Heart left ventricle (tissue), 13 donors: ENCODE measurements at regions not wholly inside any gene's neighbourhood (a gene's known extent, or its start where the extent isn't known, plus 50 kb on each side); places are given as distances from the start of the nearest gene placed in this dataset.

Source experiments
- POLR2A ChIP-seq, 2 donors: fragments of 450-650 bp; IDR thresholded peaks; one replicate each; pipeline ENCODE4 v1.6.1; 2017; ENCODE audit warnings: antibody characterized with exemption in 2 of 2, mild to moderate bottlenecking in 2 of 2, moderate library complexity in 2 of 2
- TF ChIP-seq, protein P1 (sequence below), 12 donors: fragments of 200-600 bp; sonication (generic) in 4 of 12; IDR thresholded peaks; one replicate each; pipeline versions ENCODE4 v1.5.0 to v1.8.0; 2018 to 2022; ENCODE audit warnings: antibody characterized with exemption in 12 of 12, mild to moderate bottlenecking in 5 of 12
- donor health status: ischemic (EF 13 %, LVEDD 7.1; RV severe dilation, severe dysfunction).
- donor health status: DM: no; HTN: yes; CAD: no.
- donor health status: DM: no; HTN: no; CAD: no.
- donor health status: ischemic (EF 25% LVEDD 6.9; RV normal size, moderate dysfunction).
- donor health status: ischemic (EF 25% LVEDD 5.7; RV mildly dilated, moderate dysfunction).
- donor health status: ischemic (EF 35%, LVEDD 5.7; RV mildly dilated, moderate dysfunction).
- donor health status: nonischemic (EF 11% LVEDD 7.7; RV severe dilation, severe dysfunction).
- donor health status: DM: yes; HTN: yes; CAD: no.
- donor health status: PGD.
- donor health status: ischemic (EF 29% LVEDD 5.4; RV normal size, mild dysfunction).
- donor health status: nonischemic (EF 23%, LVEDD 6.1; RV moderate dilation, normal function).

GRCh38 chr18:75517286-75517685 is 89.8 kb upstream of the SMIM21 start:
- TF ChIP-seq POLR2A (IDR thresholded peaks at IDR 0.05), result no peak
- TF ChIP-seq, protein P1, sequence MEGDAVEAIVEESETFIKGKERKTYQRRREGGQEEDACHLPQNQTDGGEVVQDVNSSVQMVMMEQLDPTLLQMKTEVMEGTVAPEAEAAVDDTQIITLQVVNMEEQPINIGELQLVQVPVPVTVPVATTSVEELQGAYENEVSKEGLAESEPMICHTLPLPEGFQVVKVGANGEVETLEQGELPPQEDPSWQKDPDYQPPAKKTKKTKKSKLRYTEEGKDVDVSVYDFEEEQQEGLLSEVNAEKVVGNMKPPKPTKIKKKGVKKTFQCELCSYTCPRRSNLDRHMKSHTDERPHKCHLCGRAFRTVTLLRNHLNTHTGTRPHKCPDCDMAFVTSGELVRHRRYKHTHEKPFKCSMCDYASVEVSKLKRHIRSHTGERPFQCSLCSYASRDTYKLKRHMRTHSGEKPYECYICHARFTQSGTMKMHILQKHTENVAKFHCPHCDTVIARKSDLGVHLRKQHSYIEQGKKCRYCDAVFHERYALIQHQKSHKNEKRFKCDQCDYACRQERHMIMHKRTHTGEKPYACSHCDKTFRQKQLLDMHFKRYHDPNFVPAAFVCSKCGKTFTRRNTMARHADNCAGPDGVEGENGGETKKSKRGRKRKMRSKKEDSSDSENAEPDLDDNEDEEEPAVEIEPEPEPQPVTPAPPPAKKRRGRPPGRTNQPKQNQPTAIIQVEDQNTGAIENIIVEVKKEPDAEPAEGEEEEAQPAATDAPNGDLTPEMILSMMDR (IDR thresholded peaks at IDR 0.05), result no peak
